Renal cortical epithelial cell (primary cell): ENCODE measurements at regions not wholly inside any gene's neighbourhood (a gene's known extent, or its start where the extent isn't known, plus 50 kb on each side); places are given as distances from the start of the nearest gene placed in this dataset.
"Not testable (repeated sequence)": the region's sequence is repeated elsewhere in the genome, so short reads cannot be mapped to it uniquely, and the experiment has no call there.

Experiments
- DNase-seq: peaks from one replicate; pipeline ENCODE4 v3.0.0-alpha.2; 2011; ENCODE audit warnings: low read depth

DNA sequence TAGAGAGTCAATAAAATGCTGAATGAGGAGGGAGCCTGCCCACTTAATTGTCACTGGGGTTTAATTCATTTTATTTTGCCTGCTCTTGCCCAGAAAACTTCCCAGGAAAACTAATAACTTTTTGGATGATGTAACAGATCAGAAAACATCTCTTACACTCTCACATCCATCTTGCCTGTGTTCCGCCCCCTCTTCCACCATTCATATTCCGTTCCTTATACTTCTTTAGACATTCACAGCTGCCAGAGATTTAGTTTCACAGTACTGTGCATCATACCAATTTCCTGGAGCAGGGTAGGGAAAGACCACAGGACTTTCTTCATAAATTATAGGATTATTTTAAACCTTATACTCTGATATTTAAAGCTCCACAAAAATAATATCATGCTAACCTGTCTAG lies 776.1 kb upstream of the SOX11 start:
- no peak for DNase-seq

GRCh38 chr2:4930704-4931103 lies 761.5 kb upstream of the SOX11 start:
- no peak for DNase-seq

GRCh38 chr2:4931721-4932365 lies 760.3 kb upstream of the SOX11 start:
- no peak for DNase-seq

DNA sequence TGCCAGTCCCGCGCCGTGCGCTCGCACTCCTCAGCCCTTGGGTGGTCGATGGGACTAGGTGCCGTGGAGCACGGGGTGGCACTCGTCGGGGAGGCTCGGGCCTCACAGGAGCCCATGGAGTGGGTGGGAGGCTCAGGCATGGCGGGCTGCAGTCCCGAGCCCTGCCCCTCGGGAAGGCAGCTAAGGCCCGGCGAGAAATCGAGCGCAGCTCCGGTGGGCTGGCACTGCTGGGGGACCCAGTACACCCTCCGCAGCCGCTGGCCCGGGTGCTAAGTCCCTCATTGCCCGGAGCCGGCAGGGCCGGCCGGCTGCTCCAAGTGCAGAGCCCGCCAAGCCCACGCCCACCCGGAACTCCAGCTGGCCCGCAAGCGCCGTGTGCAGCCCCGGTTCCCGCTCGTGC lies 756.9 kb upstream of the SOX11 start:
- DNase-seq, result not testable (repeated sequence)

DNA sequence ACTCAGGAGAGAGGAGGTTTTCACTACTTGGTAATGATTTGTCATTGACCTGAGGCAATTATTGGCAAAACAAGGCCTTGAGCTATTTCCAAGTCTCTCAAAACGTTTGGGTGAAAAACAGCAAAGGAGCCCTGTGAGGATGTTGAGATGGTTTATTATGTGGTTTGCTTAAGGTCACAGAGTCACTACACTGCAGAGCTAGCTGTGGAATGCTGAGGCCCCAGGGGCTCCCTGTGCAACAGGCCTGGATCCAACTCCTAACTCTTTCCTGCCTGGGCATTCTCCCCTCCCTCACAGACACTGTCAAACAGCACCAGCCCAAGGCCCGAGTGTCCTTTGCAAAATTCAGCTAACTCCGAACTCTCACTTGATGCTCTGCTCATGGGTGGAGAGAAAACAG lies 754.6 kb upstream of the SOX11 start:
- no peak for DNase-seq

DNA sequence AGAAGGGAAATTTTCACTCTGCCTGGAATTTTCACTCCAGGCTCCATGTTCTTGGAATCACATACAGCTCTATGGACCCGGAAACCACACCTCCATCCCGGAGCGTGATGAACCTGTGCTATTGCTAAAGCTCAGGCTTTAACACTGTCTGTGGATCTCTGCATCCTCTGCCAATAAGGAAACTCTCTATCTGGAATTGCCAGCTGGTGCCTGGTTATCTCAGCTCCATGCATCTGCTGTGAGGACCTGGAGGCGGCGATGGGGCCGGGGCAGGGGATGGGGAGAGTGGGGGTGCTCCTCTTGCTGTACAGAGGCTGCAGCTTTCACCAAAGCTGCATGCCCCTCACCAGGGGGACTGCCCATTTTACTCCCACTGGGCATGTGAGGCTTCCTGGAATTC lies 754.0 kb upstream of the SOX11 start:
- DNase-seq, result no peak

GRCh38 chr2:4942441-4942840 lies 749.7 kb upstream of the SOX11 start:
- DNase-seq, result no peak

DNA sequence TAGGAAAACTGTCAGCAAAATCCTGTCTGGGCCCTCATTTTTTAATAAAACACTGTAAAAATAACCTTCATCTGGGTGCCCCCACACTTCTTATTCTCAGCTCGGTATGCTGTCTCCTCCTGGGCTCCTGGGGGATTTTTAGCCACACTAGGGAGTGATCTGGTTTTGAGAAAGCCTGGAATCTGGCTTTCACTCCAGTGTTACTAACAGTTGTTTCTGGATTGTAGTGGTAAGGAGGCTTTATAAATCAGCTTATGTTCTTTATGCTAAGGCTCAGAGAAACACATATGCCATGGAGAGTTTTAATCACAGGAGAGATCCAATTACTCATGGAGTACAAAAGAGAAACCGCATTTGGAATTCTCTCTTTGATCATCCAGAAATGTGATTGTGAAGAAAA lies 744.3 kb upstream of the SOX11 start:
- DNase-seq, result no peak

GRCh38 chr2:4951368-4951767 lies 740.8 kb upstream of the SOX11 start:
- DNase-seq, result no peak

- no peak for DNase-seq
These were observed 733.0 kb upstream of the SOX11 start for GRCh38 chr2:4959219-4959618.

DNA sequence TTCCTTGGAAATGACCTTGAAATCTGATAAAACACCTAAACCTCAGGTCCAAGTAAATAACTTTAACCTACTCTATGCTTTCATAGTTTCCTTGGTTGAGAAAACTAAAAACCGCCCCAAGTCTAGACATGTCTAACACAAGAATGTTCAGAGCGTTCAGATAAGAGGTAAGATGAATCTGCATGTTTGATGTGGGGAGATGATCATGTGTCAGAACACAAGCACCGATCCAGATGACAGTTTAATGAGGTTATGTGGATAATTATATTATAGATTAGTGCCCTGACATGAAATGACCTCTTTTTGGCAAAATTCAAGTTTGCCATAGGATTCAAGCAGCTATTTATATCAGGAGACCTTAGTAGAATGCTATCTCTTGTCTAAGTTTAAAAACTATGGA lies 729.8 kb upstream of the SOX11 start:
- no peak for DNase-seq

DNA sequence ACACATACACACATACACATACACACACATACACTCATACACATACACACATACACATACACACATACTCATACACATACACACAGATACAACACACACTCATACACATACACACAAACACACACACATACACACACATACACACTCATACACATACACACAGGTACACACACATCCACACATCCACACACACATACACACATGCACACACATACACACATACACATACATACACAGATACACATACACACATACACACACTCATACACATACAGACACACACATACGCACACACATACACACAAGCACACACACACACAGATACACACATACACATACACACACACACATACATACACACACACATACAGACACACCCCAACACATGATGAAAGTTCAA lies 729.1 kb upstream of the SOX11 start:
- no peak for DNase-seq

- no peak for DNase-seq
These were observed 728.1 kb upstream of the SOX11 start for GRCh38 chr2:4964001-4964540.

DNA sequence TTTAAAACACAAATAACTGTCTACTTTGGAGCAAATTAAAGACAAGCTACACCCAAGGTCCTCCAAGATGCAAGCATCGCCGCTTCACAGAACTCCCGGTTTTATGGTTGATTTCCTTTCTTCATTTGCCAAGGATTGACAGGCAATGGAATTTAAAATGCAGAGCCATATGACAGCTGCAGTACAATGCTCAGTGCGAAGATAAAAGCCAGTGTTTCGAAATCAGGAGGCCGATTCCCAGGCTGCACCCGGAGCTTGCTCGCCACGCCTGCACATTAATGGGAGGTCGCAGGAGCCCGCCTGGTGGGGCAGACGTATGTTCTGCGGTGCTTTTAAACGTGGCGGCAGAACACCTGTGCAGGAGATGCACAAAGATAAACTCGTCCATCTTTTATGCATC lies 727.6 kb upstream of the SOX11 start:
- no peak for DNase-seq

DNA sequence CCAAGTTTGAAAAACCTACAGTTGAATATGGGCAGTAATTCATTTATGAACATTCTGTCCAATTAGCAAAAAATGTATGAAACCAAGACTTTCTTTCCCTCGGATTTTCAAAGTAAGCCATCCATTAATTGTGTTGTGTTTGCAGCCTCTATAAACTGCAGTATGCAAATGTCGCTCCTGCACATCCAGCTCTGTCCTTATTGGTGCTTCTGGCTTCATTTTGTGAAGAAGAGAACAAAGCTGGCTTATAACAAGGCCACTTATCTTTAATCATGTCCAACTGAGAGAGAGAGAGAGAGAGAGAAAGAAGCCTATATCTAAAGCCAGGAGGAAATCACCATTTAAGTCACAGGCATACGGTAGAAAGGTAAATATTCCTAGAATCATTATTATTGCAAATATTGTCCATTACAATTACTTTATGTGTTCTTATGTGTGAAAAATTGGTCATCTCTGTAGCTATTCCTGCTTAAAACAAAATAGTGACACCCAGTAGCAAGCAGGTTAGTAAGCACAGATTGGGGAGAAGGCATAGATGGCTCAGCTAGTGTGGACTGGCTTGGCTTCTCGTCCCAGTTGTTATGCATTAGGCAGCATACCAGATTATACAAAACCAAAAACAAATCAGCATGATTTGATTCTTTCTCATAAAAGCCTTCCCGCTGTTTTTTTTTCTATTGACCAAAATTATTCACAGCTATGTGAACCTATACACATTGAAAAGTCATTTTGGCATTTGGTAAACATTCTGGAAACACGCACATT lies 726.4 kb upstream of the SOX11 start:
- DNase-seq, result no peak

DNA sequence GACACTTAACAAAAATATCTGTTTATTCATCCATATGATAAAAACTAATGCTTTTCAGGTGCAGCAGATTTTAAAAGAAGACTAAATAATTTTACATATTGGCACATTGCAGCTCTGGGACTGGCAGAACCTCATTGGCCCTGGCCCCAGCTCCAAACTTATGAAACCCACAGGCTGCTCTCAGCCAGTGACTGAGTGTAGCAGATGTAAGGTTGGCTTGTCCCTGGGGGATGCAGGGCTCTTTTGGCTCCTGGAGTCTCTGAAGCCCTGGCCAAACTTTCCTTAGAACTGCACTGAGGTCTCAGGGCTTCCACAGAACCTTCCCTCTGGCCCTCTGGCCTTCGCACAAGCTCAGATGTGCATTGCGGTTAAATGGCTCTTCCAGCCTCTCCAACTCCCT lies 725.0 kb upstream of the SOX11 start:
- no peak for DNase-seq

GRCh38 chr2:4972472-4972871 lies 719.7 kb upstream of the SOX11 start:
- DNase-seq, result no peak

GRCh38 chr2:4973354-4973753 lies 718.8 kb upstream of the SOX11 start:
- no peak for DNase-seq

- DNase-seq, result no peak
These were observed 718.2 kb upstream of the SOX11 start for GRCh38 chr2:4973973-4974372.

DNA sequence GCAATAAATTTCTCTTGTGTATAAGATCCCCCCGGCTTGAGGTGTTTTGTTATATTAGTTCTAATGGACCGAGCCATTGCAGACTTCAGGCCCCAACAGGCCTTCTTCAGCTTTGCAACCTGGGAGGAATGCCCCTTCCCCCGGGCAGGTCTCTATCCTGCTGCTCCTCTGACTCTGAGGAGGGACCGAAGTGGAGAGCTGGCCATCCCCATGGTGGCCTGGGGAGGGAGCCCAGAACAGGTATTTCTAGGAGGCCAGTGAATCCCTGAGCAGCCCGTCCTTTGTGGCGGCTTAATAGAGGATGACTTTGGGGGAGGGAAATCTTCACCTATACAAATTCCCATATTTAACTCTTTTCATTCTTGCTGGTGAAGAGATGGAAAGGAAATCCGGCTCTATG lies 715.8 kb upstream of the SOX11 start:
- DNase-seq, result no peak

- DNase-seq, result no peak
These were observed 713.1 kb upstream of the SOX11 start for GRCh38 chr2:4979111-4979510.

DNA sequence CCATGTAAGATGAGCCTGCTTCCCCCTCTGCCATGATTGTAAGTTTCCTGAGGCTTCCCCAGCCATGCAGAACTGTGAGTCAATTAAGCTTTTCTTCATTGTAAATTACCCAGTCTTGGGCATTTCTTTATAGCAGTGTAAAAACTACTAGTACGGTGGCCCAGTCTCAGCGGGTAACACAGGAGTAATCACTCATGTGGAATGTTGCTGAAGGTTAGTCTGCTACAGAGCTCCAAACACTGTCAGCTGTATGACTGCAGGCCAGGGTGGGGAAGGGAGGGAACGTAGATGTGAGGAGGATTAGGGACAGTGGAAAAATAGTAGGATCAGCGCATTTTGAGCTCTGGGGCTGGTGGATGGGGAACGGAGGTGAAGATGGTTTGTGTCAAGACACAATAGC lies 711.2 kb upstream of the SOX11 start:
- DNase-seq, result no peak

DNA sequence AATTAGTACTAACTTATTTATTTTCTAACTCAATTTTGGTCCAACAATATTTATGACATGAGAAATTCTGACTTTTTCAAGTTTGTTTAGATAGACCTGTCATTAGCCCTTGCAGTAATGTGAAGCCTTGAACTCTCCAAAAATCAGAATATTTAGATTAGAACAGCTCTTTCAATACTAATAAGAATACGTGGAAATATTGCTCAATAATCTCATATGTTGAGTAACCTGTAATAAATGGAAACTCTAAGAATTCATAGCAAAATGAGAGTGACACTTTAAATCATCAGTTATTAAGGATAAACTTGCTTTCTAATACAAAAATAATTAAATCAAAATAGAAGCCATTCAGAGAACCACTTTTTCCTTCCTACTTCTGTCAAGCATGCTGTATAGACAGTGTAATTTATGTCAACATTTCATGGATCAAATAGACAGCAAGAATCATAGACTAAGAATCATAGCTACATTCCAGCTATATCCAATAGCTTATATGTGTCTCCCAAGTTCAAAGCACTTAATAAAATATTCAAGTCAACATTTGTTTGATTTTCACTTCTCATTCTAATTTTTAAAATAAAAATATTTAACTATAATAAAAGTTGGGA lies 710.3 kb upstream of the SOX11 start:
- DNase-seq, result no peak
